Stimulated activated CD8-positive, alpha-beta memory T cell treated with anti-CD3 and anti-CD28 coated beads, Interleukin-15, amount 100 ng/mL, for 48 hours (primary cell): ENCODE measurements at regions not wholly inside any gene's neighbourhood (a gene's known extent, or its start where the extent isn't known, plus 50 kb on each side); places are given as distances from the start of the nearest gene placed in this dataset.

Experiments used
- DNase-seq, 2 donors: peaks; one replicate each; pipeline ENCODE4 v3.0.0-alpha.2; 2020; ENCODE audit warnings: low read depth in 2 of 2

DNA sequence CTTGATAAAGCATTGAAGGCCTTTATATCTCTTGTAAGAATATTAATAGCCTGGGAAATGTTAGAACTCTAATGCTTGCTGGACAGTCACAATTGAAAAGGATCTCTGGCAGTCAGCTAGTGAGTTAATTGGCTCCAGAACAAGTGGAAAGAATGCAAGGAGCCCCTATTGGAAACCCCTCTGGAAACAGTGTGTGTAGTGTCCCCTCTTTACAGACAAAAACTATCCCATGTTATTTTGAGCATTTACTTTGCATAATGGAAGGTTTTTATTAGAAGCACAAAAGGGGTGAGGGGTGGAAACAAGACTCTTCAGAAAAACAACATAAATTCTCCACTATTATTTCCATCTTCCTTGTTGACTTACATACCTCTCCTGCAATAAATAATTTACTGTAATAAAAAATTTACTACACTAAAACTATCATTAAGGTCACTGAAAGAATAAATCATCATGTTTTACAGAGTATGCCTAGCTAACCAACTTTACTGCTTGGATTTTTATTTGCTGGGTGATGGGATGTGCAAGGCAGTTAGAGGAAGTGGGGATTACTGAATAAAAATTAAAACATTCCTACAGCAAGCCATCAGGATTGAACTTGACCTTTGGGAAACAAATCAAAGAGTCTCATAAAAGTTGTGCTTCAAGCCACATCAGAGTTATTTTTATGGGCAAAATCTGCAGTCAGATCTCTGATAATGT, 610.4 kb downstream of the TBC1D4 start:
- no peak for DNase-seq

DNA sequence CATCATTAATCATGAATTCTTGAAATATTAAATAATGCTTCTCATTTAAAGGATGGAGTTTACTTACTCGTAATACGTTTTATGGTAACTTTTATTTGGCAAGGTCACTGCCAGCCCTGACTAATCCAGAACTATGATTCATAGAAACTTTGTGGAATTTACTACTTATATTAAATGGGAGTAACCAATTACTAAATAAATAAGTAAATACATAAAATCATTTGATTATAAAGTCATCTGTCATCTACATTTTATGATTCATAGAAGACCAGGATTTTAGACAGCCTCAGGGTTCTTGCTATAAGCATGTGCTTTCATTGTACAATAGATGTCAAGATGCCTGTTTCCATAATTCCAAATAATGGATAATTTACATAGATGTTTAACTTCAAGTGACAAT, 611.1 kb downstream of the TBC1D4 start:
- DNase-seq = no peak

DNA sequence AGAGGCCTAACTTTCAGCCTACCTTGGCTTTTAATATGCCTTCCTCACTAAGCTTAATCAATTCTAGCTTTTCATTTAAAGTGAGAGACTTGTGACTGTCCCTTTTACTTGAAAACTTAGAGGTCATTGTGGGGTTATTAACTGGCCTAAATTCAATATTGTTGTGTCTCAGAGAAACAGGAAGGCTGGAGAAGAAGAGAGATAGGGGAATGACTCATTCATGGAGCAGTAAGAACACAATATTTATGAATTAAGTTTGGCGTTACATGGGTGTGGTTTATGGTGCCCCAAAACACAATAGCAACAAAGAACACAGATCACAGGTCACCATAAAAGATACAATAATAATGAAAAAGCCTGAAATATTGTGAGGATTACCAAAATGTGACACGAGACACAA, 612.1 kb downstream of the TBC1D4 start:
- no peak for DNase-seq

DNA sequence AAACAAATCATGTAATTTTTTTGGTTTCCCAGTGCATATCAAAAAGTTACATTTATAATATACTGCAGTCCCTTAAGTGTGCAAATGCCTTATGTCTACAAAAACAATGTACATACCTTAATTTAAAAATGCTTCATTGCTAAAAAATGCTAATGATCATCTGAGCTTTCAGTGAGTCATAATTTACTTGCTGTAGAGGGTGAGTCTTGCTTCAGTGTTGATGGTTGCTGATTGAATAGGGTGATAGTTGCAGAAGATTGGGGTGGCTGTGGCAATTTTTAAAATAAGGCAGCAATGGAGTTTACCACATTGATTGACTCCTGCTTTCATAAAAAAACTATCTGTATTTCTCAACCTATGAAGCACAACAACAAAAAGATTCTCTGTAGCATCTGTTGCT, 613.9 kb downstream of the TBC1D4 start:
- DNase-seq = no peak

DNA sequence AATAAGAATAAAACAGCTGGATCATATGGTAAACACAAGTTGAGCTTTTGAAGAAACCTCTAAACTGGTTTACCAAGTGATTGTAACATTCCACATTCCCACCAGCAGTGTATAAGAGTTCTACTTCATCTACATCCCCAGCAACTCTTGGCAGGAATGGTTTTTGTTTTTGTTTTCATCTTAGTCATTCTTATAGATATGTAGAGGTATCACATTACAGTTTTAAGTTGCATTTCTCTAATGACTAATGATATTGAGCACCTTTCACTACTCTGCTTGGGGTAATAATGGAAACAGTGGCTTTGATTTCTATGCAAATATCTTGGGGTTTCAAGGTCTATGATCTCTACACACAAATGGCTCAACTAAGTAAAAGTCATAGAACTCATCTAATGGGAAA, 614.5 kb downstream of the TBC1D4 start:
- DNase-seq = no peak

DNA sequence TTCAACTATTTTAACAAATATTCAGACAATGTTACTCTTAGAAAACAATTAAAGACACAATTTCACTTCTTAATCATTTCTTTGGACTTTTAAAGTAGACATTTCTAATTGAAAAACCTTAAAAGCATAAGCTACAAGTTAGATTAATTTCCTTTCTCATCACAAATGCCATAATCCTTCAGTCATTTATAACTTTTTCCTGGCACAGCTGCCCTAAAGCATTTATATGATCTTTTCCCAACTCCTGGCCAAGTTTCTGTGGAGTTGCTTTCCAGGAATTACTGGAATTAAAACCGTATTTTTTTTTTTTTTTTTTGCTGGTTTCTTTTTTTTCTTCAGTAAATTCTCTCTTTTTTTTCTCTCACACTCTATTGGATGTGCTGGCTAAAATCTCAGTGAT, 615.9 kb downstream of the TBC1D4 start:
- no peak for DNase-seq

DNA sequence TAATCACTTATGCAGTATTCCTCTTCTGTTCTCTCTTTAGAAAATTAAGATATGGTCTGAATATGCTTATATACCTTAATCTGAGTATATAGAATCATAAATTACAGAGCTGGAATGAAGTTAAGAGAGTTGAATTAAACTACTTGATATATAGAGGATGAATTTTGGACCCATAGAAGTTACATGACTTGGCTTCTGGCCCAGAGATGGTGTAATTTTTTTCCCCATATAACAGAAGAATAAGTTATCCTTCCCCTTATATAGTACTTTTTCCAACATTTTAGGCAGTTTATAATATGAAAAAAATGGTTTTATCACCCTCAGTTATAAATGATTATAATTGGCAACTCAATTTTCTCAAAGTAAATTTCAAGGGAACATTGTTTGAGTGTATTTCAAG, 616.3 kb downstream of the TBC1D4 start:
- DNase-seq = no peak

DNA sequence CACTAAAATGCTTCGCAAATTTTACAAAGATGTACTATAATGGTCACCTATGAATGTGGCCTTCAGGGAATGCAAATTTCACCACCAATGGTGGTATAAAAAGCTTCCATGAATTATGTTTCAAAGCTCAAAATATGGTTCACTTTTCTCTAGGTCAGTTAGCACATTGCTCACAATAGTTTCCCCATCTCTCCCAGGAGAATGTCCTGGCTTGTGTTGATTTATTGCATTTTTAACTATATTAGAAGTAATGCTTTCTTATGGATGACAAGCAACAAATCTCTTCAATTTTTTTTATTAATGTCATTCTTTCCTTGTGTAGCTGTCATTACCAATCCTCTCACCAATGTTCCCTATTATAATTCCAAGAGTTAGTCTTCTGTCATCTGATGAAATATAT, 621.2 kb downstream of the TBC1D4 start:
- no peak for DNase-seq

DNA sequence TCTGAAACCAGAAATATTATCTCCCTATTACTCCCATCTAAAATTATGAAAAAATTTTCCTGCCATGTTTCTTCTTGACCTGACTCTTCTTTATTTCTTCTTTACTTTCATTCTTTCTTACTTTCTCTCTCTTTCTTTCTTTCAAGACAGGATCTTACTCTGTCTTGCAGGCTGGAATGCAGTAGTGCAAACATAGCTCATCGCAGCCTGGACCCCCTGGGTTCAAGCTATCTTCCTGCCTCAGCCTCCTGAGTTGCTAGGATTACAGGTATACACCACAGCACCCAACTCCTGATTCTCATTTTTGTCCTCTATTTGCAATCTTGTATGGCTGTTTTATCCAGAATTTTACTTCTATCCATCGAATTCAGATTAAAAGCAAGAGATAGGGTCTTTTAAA, 631.1 kb downstream of the TBC1D4 start:
- DNase-seq = no peak

DNA sequence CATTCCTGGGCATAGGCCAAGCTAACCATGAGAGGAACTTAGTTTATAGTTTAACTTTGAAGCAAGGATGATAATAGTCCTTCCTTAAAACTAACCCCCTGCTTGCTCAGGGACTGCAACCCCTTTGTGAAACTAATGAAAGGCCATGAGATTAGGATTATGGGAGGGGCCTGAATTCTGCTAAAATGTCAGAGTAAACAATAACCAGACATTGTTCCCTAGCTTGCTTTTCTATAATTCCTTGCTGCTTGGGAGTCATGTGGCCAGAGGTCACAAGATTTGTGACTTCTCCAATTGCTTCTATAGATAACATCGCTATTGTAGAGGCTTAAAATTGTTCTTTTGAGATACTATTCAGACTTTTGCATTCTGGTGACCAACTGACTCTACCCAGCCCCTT, 634.0 kb downstream of the TBC1D4 start:
- no peak for DNase-seq

DNA sequence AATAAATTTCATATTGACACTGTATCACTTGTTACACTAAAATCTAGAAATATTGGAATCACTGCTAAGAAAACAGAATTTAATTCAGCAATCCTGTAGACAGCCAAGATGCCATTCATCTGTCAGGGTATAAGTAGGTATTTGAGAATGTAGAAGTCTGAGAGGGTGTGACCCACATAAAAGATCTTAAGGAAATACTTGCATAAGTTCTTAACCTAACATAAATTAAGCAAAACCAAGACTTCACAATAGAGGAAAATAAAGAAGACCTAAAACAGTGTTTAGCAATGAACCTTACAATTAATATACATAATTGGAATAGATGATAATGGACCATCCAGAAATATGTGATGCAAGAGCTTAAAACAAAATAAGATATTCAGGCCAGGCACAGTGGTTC, 636.2 kb downstream of the TBC1D4 start:
- DNase-seq = no peak

DNA sequence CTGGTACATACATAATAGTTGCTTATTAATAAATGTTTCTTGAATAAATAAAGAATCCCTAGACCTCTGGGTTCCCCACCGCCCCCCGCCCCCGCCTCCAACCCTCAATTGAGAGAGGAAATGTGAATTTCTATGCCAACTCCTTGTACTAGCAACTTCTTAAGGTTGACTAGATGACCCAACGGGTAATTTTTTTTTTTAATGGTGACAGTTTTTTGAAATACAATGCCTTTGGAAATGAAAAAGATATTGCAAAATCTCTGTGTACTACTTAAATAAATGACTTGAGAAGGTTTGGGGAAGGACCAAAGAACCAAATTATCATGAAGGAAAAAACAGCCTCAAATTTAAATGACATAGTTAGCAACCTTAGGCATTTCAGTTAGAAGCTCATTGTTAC, 640.3 kb downstream of the TBC1D4 start:
- DNase-seq = no peak

DNA sequence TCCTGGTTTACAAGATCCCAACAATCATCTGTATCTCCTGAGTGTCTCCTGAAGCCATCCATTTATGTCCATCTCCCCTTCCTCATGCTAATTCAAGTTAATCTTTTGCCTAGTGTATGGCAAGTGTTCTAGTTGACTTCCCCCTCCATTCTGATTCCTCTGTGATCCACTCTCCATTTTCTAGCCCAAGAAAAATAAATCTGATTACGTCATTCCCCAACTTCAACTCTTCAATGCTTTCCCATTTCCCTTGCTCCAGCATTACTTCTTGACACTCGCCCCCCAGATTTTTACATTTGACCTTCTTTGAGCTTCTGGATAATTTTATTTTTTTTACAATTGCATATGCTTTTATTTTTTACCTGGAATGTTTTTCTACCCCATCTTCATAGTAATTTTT, 640.8 kb downstream of the TBC1D4 start:
- DNase-seq = no peak

DNA sequence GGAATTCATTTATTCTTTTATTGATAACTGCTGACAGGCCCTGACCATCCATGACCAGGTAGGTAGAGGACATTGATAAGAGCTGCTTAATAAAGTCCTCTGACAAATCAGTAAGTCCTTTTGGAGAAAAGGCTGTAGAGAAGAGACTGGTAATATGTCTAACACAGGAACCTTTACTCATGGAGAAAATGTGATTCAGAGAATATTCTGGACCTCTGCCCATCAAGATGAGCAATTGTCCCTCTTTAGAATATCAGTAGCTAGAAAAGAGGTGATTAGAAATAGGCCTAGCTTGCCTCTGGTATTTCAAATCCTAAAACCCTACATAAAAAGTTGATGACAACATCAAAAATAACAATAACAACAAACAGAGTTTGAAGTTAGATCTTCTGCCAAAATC, 642.3 kb downstream of the TBC1D4 start:
- no peak for DNase-seq

DNA sequence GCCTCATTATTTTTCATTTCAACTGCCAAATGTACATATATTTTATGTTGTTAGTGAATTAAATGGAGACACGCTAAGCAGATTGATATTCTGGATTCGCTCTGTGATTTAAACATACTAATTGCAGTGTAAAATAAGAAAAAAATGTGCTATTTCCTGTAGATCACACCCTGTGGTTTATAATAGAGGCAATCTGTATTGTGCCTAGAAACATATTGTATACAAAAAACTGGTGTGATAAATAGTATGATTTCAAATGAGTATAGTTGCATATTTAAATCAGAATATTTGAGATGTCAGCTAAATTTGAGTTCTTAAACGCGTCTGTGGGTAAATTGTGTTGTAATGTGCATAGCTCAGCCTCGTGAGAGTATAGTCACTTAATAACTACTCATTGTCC, 643.9 kb downstream of the TBC1D4 start:
- no peak for DNase-seq

DNA sequence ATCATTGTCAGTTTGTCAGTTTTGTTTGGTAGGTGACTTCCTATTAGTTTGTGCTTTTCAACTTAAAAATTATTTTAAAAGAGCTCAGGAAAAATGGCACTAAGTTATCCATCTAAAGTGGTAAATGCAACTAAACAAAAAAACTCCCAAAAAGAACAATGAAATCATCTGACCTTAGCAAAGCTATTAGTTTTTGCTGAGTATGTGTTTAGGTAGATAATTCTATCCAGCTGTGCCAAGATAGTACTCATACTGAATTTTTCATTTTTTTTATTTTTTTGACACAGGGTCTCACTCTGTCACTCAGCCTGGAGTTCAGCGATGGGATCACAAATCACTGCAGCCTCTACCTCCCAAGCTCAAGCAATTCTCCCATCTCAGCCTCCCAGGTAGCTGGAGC, 645.3 kb downstream of the TBC1D4 start:
- no peak for DNase-seq

DNA sequence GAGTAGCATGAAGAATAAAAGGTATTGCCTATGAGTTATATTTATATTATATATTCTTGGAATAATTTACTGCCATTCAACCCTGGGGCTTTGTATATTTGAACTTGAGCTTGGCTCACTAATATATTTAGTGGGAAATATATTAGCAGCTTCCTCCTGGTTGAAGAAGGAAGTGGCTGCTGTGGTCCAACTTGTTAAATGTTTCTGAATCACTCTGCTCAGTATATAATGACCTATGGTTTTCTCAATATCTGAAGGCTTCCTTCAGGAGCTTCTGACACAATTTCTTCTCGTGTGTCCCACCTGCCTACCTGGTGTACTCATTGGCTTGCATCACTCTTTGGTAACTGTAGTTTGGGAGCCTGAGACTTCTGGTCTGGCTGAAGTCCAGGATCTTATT, 646.4 kb downstream of the TBC1D4 start:
- no peak for DNase-seq

DNA sequence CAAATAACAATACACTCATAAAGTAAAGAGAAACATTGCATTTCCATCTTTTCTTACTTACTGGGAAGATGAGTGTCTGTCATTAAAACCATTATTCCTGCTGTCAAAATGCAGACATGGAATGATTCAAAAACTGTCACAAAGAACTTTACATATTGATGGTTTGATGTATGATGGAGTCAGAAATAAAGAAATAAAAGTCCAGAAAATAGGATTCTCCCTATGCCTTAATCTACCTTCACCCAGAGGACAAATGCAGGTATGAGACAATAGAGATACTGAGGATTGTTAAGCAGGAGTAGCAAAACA, 656.1 kb downstream of the TBC1D4 start:
- DNase-seq = no peak

DNA sequence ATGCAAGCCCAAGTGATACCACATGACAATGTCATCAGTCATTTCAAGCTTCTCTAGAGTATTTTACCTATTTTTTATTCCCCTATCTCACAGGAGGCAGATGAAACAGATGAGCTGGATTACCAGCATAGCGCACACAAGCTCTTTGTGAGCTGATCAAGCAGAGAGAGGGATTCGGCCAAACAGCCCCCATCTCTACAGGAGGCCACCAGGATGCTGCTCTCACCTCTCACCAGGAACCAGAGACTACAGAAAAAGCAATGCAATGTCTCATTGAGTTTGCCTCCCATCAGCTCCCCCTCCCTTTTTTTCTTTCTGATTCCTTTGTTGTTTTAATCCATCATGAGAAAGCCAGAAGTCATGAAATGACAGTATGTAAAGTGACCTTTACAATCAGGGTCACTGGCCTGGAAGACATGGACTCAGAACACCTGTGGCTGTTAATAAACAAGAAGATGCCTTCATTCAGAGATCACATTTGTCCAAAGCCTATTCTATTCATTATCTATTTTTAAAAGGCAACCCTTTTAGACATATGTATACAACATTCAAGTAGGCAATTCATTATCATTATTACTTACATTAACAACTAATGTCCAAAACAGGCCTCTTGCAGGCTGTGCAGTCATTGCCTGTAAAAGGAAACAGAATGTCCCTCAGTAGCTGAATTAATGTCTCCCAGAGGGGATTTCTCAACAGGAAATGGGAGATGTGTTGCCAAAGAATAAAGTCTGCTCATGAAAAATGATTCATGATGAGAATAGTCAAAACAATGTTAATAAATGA, 656.6 kb downstream of the TBC1D4 start:
- DNase-seq = no peak

DNA sequence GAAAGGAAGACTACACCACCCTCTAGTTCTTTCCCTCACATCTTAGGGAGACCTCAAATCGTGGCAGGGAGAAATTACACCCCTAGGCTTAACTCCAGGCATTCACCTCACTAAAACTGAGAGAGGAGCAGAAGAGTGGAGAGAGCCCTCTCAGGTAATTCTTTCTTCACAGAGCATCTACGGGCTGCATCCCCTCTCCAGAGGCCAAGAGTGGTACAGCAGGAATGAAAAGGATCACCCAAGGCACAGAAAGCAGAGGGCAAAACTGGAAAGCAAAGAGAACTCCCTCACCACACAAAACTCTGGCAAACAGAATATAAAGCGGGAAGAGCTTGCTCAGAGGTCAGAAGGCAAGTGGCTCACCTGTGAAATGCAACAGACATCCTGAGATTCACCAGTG, 661.2 kb downstream of the TBC1D4 start:
- DNase-seq = no peak

DNA sequence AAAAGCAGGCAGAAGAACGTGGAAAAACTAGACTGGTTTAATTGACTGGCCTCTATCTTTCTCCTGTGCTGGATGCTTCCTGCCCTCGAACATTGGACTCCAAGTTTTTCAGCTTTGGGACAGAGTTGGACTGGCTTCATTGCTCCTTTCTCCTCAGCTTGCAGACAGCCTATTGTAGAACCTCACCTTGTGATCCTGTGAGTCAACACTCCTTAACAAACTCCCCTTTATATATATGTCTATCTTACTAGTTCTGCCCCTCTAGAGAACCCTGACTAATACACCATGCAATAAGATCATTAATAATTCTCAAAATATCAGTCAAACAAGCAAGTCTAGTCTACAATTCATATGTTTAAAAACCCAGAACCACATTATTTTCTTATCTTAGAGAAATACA, 662.4 kb downstream of the TBC1D4 start:
- DNase-seq = no peak

DNA sequence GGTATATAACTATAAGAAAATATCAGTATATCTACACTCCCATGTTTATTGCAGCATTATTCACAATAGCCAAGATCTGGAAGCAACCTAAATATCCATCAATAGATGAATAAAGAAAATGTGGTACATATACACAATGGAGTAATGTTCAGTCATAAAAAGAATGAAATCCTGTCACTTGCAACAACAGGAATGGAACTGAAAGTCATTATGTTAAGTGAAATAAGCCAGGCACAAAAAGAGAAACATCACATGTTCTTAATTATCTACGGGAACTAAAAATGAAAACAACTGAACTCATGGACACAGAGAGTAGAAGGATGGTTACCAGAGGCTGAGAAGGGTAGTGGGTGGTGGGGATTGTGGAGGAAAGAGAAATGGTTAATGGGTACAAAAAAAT, 665.2 kb downstream of the TBC1D4 start:
- DNase-seq = no peak

DNA sequence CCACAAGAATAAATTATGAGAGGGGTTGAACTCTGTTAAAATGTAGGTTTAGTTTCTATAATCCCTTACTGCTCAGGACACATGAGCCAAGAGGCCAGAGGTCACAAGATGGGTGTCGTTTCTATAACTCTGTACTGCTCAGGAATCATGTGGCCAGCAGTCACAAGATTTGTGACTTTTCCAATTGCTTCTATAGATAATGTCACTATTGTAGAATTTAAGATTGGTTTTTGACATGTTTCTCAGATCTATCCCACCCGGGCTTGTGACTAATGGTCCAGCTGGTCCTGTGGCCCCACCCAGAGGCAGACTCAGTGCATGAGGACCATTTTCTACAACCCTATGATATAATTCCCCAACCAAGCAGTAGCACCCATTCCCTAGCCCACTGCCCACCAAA, 662.0 kb upstream of the KLF12 start:
- DNase-seq = no peak

DNA sequence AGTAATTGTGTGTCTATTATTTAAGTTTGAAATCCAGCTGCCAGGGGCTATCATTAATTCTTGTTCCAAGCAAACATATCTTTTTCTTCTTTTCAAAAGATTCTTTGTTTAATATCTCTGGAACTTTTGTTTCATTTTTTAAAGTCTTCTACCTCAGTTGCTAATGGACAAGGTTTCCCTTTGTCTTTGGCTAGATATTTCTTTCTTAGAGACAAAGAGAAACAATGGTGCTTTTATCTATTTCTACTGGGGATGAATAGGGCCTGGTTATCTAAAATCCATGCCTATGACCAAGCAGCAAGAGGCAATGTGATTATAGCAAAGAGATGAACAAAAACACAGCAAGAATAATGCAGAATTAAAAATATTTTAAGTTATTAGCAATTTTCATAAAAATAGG, 661.3 kb upstream of the KLF12 start:
- no peak for DNase-seq
